GM19099 (cell line): ENCODE measurements at regions not wholly inside any gene's neighbourhood (a gene's known extent, or its start where the extent isn't known, plus 50 kb on each side); places are given as distances from the start of the nearest gene placed in this dataset.

Source experiments
- POLR2A ChIP-seq: IDR thresholded peaks from 3 replicates; pipeline ENCODE4 v1.6.1; 2011; ENCODE audit warnings: low read depth; ENCODE audit not compliant: insufficient read length; ENCODE audit errors: extremely low read depth

- no peak for TF ChIP-seq POLR2A
Observed at GRCh38 chr13:74056801-74057542, 77.2 kb downstream of the KLF12 start.

GRCh38 chr13:74052402-74052928, 81.7 kb downstream of the KLF12 start:
- TF ChIP-seq POLR2A = no peak

- TF ChIP-seq POLR2A = no peak
Observed at GRCh38 chr13:74048756-74049155, 85.4 kb downstream of the KLF12 start.

GRCh38 chr13:74047931-74048600, 86.1 kb downstream of the KLF12 start:
- no peak for TF ChIP-seq POLR2A

GRCh38 chr13:74046431-74046830, 87.8 kb downstream of the KLF12 start:
- TF ChIP-seq POLR2A = no peak

- TF ChIP-seq POLR2A = no peak
Observed at GRCh38 chr13:74045583-74045982, 88.6 kb downstream of the KLF12 start.

- no peak for TF ChIP-seq POLR2A
Observed at GRCh38 chr13:74043237-74043636, 91.0 kb downstream of the KLF12 start.

GRCh38 chr13:74040200-74040599, 94.0 kb downstream of the KLF12 start:
- TF ChIP-seq POLR2A = no peak

GRCh38 chr13:74039667-74040066, 94.5 kb downstream of the KLF12 start:
- TF ChIP-seq POLR2A = no peak

GRCh38 chr13:74039154-74039553, 95.0 kb downstream of the KLF12 start:
- TF ChIP-seq POLR2A = no peak

GRCh38 chr13:74037762-74038161, 96.4 kb downstream of the KLF12 start:
- no peak for TF ChIP-seq POLR2A

- no peak for TF ChIP-seq POLR2A
Observed at GRCh38 chr13:74036373-74036772, 97.8 kb downstream of the KLF12 start.

- TF ChIP-seq POLR2A = no peak
Observed at GRCh38 chr13:74035896-74036295, 98.3 kb downstream of the KLF12 start.

GRCh38 chr13:74032325-74032724, 101.9 kb downstream of the KLF12 start:
- TF ChIP-seq POLR2A = no peak

- TF ChIP-seq POLR2A = no peak
Observed at GRCh38 chr13:74027161-74027779, 106.9 kb downstream of the KLF12 start.

- peak; percentile 36 for TF ChIP-seq POLR2A
Observed at GRCh38 chr13:74026753-74027152, 107.5 kb downstream of the KLF12 start.
